Tibial artery (tissue), 4 donors: ENCODE measurements at regions not wholly inside any gene's neighbourhood (a gene's known extent, or its start where the extent isn't known, plus 50 kb on each side); places are given as distances from the start of the nearest gene placed in this dataset.

Experiments used
- DNase-seq, 2 donors: peaks; one replicate each; pipeline ENCODE4 v3.0.0-alpha.2; 2019
- H3K27ac ChIP-seq, 2 donors: fragments of 200-600 bp; sonication (generic) in 1 of 2; 1 replicate in 1 of 2; 2 replicates in 1 of 2; pipeline ENCODE4 v1.5.1; 2018 to 2019; ENCODE audit warnings: mild to moderate bottlenecking in 1 of 2
- H3K27me3 ChIP-seq, 2 donors: fragments of 200-600 bp; sonication (generic) in 1 of 2; one replicate each; pipeline versions ENCODE4 v1.5.1 to v1.6.0; 2016 to 2019
- H3K36me3 ChIP-seq, 3 donors: fragments of 200-600 bp; sonication (generic) in 2 of 3; one replicate each; pipeline ENCODE4 v1.5.1; 2016 to 2019; ENCODE audit warnings: mild to moderate bottlenecking in 2 of 3
- H3K4me1 ChIP-seq, 4 donors: fragments of 200-600 bp; sonication (generic) in 2 of 4; 1 replicate in 3 of 4; 2 replicates in 1 of 4; pipeline ENCODE4 v1.5.1; 2016 to 2019
- H3K4me3 ChIP-seq, 2 donors: fragments of 200-600 bp; sonication (generic) in 1 of 2; 1 replicate in 1 of 2; 2 replicates in 1 of 2; pipeline ENCODE4 v1.5.1; 2018 to 2019; ENCODE audit warnings: mild to moderate bottlenecking in 2 of 2
- H3K9me3 ChIP-seq, 3 donors: fragments of 200-600 bp; sonication (generic) in 1 of 3; one replicate each; pipeline ENCODE4 v1.5.1; 2016 to 2019
- intact Hi-C: fragments of 100-400 bp; cut with DNase I; formaldehyde crosslinking; loops from one replicate; pipeline ENCODE4 v1.15.0; 2023; ENCODE audit warnings: low total_unique reads
- TF ChIP-seq, protein P1 (sequence below), 2 experiments: fragments of 200-600 bp in 1 of 2; fragments of 450-650 bp in 1 of 2; IDR thresholded peaks; one replicate each; pipeline ENCODE4 v1.5.1; 2017 to 2019; ENCODE audit warnings: antibody characterized with exemption in 2 of 2, mild to moderate bottlenecking in 1 of 2, moderate library complexity in 1 of 2

DNA sequence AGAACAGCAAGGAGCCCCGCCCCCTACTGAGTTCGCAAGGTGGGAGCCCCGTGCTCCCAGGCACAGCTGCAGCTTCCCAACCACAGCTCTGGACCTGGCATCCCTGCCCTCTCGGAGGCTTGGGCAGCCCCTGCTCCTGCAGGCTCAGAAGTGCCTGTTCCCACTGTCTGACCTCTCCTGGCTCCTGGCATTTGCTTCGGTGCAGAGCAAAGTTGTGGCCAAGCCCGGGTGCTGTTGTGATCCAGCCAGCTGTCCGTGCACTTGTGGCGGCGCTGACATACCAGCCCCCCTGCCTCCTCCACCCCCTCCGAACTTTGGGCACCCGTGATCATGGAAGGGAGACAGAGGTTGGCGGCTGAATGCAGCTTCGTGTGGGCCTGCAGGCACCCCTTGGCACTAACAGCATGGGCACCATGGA lies 1386.8 kb downstream of the PCDH9 start:
- no peak for DNase-seq
- intact Hi-C loops: no loop called here
- no peaks in the 10 kb centered on the region for H3K27me3 ChIP-seq
- H3K9me3 ChIP-seq: no peaks in the 10 kb centered on the region
- H3K27ac ChIP-seq: no peak overlapping the region
- H3K36me3 ChIP-seq: no peaks in the 10 kb centered on the region
- TF ChIP-seq, protein P1, sequence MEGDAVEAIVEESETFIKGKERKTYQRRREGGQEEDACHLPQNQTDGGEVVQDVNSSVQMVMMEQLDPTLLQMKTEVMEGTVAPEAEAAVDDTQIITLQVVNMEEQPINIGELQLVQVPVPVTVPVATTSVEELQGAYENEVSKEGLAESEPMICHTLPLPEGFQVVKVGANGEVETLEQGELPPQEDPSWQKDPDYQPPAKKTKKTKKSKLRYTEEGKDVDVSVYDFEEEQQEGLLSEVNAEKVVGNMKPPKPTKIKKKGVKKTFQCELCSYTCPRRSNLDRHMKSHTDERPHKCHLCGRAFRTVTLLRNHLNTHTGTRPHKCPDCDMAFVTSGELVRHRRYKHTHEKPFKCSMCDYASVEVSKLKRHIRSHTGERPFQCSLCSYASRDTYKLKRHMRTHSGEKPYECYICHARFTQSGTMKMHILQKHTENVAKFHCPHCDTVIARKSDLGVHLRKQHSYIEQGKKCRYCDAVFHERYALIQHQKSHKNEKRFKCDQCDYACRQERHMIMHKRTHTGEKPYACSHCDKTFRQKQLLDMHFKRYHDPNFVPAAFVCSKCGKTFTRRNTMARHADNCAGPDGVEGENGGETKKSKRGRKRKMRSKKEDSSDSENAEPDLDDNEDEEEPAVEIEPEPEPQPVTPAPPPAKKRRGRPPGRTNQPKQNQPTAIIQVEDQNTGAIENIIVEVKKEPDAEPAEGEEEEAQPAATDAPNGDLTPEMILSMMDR (IDR thresholded peaks at IDR 0.05): no peak
- no peak overlapping the region for H3K4me3 ChIP-seq
- H3K4me1 ChIP-seq: no peaks in the 10 kb centered on the region

DNA sequence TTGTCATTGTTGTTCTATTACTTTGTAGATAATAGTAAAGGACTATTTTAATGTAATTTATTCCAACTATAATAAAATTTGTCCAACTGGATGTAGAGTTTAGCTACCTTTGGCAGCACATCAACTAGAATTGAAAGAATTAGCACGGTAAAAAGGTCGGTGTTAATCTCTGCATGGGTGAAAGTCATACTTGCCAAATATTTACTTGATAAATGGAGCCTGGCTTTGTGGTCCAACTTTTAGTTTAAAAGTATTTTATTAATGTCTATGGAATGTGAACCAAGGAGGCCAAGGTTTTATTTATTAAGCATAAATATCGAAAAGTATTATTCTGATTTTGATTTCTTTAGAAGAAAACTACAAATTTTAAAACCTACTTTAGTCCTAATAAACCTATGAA lies 1389.0 kb downstream of the PCDH9 start:
- intact Hi-C loops: no loop called here

DNA sequence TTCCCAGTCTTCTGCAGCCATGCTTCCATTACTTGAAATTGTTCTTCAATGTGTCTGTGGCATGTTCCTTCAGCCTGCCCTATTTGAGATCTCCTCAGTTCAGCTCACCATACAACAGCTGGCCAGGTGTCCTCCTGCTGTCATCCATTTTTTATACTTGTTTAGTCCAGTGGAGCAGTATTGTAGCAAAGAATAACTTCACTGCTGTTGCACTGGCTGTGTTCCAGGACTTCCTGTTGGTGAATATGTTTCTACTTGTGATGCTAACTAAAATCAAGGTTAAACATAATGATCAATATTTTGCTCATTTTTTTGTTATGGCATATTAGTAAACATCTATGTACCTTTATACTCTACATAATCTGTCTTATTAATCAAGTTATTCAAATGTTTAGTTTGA lies 1394.1 kb downstream of the PCDH9 start:
- no peak for DNase-seq
- TF ChIP-seq, protein P1 (IDR thresholded peaks at IDR 0.05): no peak
- no peaks in the 10 kb centered on the region for H3K4me1 ChIP-seq
- no peak overlapping the region for H3K27ac ChIP-seq
- no peaks in the 10 kb centered on the region for H3K36me3 ChIP-seq
- H3K9me3 ChIP-seq: no peaks in the 10 kb centered on the region
- H3K27me3 ChIP-seq: no peaks in the 10 kb centered on the region
- H3K4me3 ChIP-seq: no peak overlapping the region
- intact Hi-C loops: no loop called here

More for the DNA sequence above, 1389.0 kb downstream of the PCDH9 start:
- TF ChIP-seq, protein P1 (IDR thresholded peaks at IDR 0.05): no peak
- no peak for DNase-seq
- Histone ChIP-seq H3K27ac (no peak overlapping the region), H3K27me3 (no peaks in the 10 kb centered on the region), H3K9me3 (no peaks in the 10 kb centered on the region), H3K4me1 (no peaks in the 10 kb centered on the region), H3K4me3 (no peak overlapping the region), H3K36me3 (no peaks in the 10 kb centered on the region)

DNA sequence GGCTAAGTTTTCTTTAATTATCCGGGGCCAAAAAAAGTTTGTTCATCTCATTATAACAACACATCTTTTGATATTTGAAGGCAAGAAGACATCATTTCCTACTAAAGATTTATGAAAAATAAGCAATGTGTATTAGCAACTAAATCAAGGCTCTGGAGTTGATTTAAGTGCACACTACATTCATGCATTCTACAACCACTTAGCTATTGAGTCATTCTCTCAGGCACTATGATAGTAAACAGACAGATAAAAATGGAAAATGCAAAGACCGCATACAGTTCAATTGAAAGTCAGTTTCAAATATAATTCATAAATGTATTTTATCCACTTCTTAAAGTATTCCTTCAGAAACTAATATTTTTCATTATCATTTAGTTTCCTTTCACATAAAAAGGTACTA lies 1395.2 kb downstream of the PCDH9 start:
- TF ChIP-seq, protein P1 (IDR thresholded peaks at IDR 0.05): no peak
- Histone ChIP-seq H3K9me3 (no peaks in the 10 kb centered on the region), H3K27me3 (no peaks in the 10 kb centered on the region), H3K4me3 (no peak overlapping the region), H3K4me1 (no peaks in the 10 kb centered on the region), H3K36me3 (no peaks in the 10 kb centered on the region), H3K27ac (no peak overlapping the region)
- intact Hi-C loops: no loop called here
- DNase-seq: no peak

DNA sequence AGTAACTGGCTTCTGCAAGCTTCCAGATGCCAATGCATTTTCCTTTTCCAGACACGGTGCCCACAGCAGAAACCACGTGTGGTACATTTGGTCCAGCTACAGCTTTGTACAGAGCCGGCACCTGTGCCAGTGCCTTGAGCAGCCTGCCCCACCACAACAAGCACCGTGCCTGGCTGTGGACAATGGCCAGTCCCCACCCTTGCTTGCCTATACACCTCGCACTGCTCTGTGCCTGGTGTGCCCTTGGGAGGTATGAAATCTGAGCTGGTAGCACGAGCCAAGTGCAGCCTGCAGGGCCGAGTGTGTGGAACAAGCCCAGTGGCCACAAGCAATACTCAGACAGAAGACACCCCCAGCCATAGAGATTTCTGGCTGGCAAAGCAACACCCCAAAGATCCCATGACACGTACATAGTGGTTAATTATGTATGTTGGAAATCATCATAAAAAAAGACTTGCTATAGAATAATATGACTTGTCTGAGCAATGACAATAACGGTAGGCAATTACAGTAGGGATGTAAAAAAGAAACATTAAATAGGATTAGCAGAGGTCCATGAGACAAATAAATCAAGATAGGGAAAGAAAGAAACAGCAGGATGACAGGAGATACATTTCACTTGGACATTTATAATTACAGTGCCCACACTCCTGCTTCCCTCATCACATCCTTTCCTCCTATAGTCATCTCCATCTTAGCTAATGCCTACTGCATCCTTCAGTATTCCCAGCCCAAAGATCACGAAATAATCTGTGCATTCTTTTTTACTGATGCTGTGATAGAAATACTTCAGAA lies 1399.5 kb downstream of the PCDH9 start:
- no peaks in the 10 kb centered on the region for H3K27me3 ChIP-seq
- H3K27ac ChIP-seq: no peak overlapping the region
- no peak overlapping the region for H3K4me3 ChIP-seq
- TF ChIP-seq, protein P1 (IDR thresholded peaks at IDR 0.05): no peak
- intact Hi-C loops: no loop called here
- DNase-seq: no peak
- H3K9me3 ChIP-seq: no peaks in the 10 kb centered on the region
- no peaks in the 10 kb centered on the region for H3K4me1 ChIP-seq
- no peaks in the 10 kb centered on the region for H3K36me3 ChIP-seq
